H1 (cell line): ENCODE measurements at regions not wholly inside any gene's neighbourhood (a gene's known extent, or its start where the extent isn't known, plus 50 kb on each side); places are given as distances from the start of the nearest gene placed in this dataset.

ENCODE experiments used
- ATF2 ChIP-seq: IDR thresholded peaks from 2 replicates; pipeline ENCODE4 v1.6.1; 2012; ENCODE audit warnings: low read length, inconsistent platforms
- CREB1 ChIP-seq: IDR thresholded peaks from 2 replicates; pipeline ENCODE4 v1.6.1; 2012; ENCODE audit warnings: inconsistent platforms
- EZH2 ChIP-seq: fragments of 200-600 bp; sonication (generic); IDR thresholded peaks from 2 replicates; pipeline ENCODE4 v1.7.1; 2012; ENCODE audit warnings: low read depth, mild to moderate bottlenecking, moderate library complexity, low read length, inconsistent platforms; ENCODE audit not compliant: severe bottlenecking
- HDAC6 ChIP-seq: IDR thresholded peaks from one replicate; pipeline ENCODE4 v1.7.1; 2012; ENCODE audit warnings: low read depth, mild to moderate bottlenecking, inconsistent platforms, low read length, moderate library complexity
- KDM1A ChIP-seq: fragments of 200-600, 300-600 bp; sonication (generic); IDR thresholded peaks from 2 replicates; pipeline ENCODE4 v1.7.1; 2016; ENCODE audit warnings: mild to moderate bottlenecking, low read length, borderline replicate concordance
- KDM4A ChIP-seq: IDR thresholded peaks from one replicate; pipeline ENCODE4 v1.7.1; 2012; ENCODE audit warnings: low read depth, mild to moderate bottlenecking, moderate library complexity, low read length, inconsistent platforms; ENCODE audit not compliant: severe bottlenecking
- NRF1 ChIP-seq: IDR thresholded peaks from 2 replicates; pipeline ENCODE4 v1.6.1; 2011; ENCODE audit warnings: mild to moderate bottlenecking, low read depth, low read length, improper control_type of control experiment
- POU5F1 ChIP-seq: IDR thresholded peaks from 2 replicates; pipeline ENCODE4 v1.6.1; 2011; ENCODE audit warnings: low read depth, mild to moderate bottlenecking, low read length, moderate library complexity
- SP4 ChIP-seq: IDR thresholded peaks from 2 replicates; pipeline ENCODE4 v1.6.1; 2012; ENCODE audit warnings: low read length, inconsistent platforms
- TBP ChIP-seq: IDR thresholded peaks from 2 replicates; pipeline ENCODE4 v1.6.1; 2011; ENCODE audit warnings: low read depth, low read length, improper control_type of control experiment
- TF ChIP-seq, protein P1 (sequence below): fragments of 300-600 bp; sonication (generic); IDR thresholded peaks from 2 replicates; pipeline ENCODE4 v1.7.1; 2012; ENCODE audit warnings: low read length, moderate library complexity, mild to moderate bottlenecking, inconsistent platforms; ENCODE audit not compliant: insufficient replicate concordance

GRCh38 chr7:132009778-132010177 is 453.4 kb upstream of the PODXL start (continued):
- TF ChIP-seq, protein P1, sequence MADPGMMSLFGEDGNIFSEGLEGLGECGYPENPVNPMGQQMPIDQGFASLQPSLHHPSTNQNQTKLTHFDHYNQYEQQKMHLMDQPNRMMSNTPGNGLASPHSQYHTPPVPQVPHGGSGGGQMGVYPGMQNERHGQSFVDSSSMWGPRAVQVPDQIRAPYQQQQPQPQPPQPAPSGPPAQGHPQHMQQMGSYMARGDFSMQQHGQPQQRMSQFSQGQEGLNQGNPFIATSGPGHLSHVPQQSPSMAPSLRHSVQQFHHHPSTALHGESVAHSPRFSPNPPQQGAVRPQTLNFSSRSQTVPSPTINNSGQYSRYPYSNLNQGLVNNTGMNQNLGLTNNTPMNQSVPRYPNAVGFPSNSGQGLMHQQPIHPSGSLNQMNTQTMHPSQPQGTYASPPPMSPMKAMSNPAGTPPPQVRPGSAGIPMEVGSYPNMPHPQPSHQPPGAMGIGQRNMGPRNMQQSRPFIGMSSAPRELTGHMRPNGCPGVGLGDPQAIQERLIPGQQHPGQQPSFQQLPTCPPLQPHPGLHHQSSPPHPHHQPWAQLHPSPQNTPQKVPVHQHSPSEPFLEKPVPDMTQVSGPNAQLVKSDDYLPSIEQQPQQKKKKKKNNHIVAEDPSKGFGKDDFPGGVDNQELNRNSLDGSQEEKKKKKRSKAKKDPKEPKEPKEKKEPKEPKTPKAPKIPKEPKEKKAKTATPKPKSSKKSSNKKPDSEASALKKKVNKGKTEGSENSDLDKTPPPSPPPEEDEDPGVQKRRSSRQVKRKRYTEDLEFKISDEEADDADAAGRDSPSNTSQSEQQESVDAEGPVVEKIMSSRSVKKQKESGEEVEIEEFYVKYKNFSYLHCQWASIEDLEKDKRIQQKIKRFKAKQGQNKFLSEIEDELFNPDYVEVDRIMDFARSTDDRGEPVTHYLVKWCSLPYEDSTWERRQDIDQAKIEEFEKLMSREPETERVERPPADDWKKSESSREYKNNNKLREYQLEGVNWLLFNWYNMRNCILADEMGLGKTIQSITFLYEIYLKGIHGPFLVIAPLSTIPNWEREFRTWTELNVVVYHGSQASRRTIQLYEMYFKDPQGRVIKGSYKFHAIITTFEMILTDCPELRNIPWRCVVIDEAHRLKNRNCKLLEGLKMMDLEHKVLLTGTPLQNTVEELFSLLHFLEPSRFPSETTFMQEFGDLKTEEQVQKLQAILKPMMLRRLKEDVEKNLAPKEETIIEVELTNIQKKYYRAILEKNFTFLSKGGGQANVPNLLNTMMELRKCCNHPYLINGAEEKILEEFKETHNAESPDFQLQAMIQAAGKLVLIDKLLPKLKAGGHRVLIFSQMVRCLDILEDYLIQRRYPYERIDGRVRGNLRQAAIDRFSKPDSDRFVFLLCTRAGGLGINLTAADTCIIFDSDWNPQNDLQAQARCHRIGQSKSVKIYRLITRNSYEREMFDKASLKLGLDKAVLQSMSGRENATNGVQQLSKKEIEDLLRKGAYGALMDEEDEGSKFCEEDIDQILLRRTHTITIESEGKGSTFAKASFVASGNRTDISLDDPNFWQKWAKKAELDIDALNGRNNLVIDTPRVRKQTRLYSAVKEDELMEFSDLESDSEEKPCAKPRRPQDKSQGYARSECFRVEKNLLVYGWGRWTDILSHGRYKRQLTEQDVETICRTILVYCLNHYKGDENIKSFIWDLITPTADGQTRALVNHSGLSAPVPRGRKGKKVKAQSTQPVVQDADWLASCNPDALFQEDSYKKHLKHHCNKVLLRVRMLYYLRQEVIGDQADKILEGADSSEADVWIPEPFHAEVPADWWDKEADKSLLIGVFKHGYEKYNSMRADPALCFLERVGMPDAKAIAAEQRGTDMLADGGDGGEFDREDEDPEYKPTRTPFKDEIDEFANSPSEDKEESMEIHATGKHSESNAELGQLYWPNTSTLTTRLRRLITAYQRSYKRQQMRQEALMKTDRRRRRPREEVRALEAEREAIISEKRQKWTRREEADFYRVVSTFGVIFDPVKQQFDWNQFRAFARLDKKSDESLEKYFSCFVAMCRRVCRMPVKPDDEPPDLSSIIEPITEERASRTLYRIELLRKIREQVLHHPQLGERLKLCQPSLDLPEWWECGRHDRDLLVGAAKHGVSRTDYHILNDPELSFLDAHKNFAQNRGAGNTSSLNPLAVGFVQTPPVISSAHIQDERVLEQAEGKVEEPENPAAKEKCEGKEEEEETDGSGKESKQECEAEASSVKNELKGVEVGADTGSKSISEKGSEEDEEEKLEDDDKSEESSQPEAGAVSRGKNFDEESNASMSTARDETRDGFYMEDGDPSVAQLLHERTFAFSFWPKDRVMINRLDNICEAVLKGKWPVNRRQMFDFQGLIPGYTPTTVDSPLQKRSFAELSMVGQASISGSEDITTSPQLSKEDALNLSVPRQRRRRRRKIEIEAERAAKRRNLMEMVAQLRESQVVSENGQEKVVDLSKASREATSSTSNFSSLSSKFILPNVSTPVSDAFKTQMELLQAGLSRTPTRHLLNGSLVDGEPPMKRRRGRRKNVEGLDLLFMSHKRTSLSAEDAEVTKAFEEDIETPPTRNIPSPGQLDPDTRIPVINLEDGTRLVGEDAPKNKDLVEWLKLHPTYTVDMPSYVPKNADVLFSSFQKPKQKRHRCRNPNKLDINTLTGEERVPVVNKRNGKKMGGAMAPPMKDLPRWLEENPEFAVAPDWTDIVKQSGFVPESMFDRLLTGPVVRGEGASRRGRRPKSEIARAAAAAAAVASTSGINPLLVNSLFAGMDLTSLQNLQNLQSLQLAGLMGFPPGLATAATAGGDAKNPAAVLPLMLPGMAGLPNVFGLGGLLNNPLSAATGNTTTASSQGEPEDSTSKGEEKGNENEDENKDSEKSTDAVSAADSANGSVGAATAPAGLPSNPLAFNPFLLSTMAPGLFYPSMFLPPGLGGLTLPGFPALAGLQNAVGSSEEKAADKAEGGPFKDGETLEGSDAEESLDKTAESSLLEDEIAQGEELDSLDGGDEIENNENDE = no peak
- TF ChIP-seq HDAC6 (no peak), NRF1 (no peak), KDM1A (no peak), TBP (no peak), POU5F1 (no peak), EZH2 (no peak), SP4 (no peak), ATF2 (no peak), KDM4A (no peak), CREB1 (no peak)
